ENCODE measurements at regions not wholly inside any gene's neighbourhood (a gene's known extent, or its start where the extent isn't known, plus 50 kb on each side); places are given as distances from the start of the nearest gene placed in this dataset.
"Not testable (repeated sequence)": the region's sequence is repeated elsewhere in the genome, so short reads cannot be mapped to it uniquely, and the experiment has no call there.

DNA sequence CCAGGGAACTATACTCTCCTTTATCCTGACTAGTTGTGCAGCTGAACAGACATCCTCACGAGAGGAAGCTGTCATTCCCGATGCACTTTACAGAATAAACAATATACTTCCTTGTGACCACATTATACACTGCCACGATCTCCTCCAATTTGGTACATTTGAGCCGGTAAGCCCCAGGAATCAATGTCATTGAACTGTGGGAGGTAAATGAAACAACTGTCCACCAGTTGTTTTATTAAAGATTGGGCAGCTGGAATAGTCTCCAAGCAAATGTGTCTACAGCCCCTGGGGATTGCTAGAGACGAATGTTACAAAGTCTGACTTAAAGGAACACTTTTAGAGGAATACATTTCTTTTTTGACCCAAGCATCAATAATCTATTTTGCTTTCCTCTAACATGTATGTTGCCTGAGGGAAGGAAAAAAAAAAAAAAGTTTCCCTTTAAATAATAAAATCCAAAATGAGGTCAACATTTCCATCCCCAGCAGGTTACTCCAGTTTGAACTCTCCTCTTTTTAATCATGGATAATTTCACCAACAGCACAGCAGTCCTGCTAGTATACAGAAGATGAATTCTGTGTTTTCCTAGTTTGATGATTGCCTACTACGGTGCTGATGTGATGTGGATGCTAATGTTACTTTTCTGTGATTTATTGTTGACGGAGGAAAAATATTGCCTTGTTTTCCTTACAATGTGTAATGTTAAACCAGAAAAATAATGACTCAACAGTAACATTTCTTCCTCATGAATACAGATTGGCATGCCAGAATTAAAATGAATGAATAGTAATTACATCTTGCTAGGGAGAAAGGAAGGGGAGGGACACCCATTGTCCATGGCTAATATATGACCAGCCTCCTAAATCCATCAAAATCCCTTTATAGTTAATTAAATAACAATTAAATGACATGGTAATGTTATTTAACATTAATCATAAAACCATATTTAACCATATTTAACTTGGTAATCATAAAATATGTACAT, 360.9 kb downstream of the NEBL start:
- Histone ChIP-seq H2AFZ (ENCODE audit: low read length) (no peak overlapping the region), H4K20me1 (ENCODE audit: insufficient read depth, low read length) (no peaks in the 10 kb centered on the region), H3K9me3 (ENCODE audit: low read length) (no peaks in the 10 kb centered on the region), H3K4me1 (ENCODE audit: insufficient read depth, low read length, poor library complexity, severe bottlenecking) (no peaks in the 10 kb centered on the region), H3K79me2 (ENCODE audit: insufficient read depth, low read depth, low read length) (no peaks in the 10 kb centered on the region), H3K27ac (ENCODE audit: low read depth, low read length, poor library complexity, severe bottlenecking) (no peak overlapping the region), H3K36me3 (ENCODE audit: insufficient read depth, low read length) (no peaks in the 10 kb centered on the region), H3K4me2 (ENCODE audit: low read length) (no peak overlapping the region), H3K9me2 (ENCODE audit: insufficient read depth, low read length) (no peaks in the 10 kb centered on the region), H3K4me3 (ENCODE audit: low read depth, low read length, poor library complexity, severe bottlenecking) (no peak overlapping the region)
- BruUV-seq (replicated peaks), result no TSS peak
- intact Hi-C loops (cut with micrococcal nuclease; ENCODE audit: unreplicated experiment), result no loop called here
- CTCF ChIA-PET (ENCODE audit: unreplicated experiment), result no interaction called here
- no peak for TF ChIP-seq EZH2phosphoT487 (IDR thresholded peaks at IDR 0.05; ENCODE audit: borderline replicate concordance, low read depth, low read length)
- TF ChIP-seq, protein P1, sequence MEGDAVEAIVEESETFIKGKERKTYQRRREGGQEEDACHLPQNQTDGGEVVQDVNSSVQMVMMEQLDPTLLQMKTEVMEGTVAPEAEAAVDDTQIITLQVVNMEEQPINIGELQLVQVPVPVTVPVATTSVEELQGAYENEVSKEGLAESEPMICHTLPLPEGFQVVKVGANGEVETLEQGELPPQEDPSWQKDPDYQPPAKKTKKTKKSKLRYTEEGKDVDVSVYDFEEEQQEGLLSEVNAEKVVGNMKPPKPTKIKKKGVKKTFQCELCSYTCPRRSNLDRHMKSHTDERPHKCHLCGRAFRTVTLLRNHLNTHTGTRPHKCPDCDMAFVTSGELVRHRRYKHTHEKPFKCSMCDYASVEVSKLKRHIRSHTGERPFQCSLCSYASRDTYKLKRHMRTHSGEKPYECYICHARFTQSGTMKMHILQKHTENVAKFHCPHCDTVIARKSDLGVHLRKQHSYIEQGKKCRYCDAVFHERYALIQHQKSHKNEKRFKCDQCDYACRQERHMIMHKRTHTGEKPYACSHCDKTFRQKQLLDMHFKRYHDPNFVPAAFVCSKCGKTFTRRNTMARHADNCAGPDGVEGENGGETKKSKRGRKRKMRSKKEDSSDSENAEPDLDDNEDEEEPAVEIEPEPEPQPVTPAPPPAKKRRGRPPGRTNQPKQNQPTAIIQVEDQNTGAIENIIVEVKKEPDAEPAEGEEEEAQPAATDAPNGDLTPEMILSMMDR (conservative IDR thresholded peaks at IDR 0.05; ENCODE audit: low read length), result no peak
- DNase-seq (ENCODE audit: low spot score), result no peak
- POLR2A ChIA-PET, result no interaction called here

DNA sequence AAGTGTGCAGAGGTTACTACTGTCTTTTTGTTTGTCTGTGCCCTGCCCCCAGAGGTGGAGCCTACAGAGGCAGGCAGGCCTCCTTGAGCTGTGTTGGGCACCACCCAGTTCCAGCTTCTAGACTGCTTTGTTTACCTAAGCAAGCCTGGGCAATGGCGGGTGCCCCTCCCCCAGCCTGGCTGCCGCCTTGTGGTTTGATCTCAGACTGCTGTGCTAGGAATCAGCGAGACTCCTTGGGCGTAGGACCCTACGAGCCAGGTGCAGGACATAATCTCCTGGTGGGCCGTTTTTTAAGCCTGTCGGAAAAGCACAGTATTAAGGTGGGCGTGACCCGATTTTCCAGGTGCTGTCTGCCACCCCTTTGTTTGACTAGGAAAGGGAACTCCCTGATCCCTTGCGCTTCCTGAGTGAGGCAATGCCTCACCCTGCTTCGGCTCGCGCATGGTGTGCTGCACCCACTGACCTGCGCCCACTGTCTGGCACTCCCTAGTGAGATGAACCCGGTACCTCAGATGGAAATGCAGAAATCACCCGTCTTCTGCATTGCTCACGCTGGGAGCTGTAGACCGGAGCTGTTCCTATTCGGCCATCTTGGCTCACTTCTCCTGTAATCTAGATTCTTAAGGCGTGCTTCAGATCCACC, 365.7 kb downstream of the NEBL start:
- H3K4me2 ChIP-seq (ENCODE audit: low read length); H3K79me2 ChIP-seq (ENCODE audit: insufficient read depth, low read depth, low read length); H3K9me3 ChIP-seq (ENCODE audit: low read length); BruUV-seq (replicated peaks); H3K4me1 ChIP-seq (ENCODE audit: insufficient read depth, low read length, poor library complexity, severe bottlenecking); H3K36me3 ChIP-seq (ENCODE audit: insufficient read depth, low read length); H4K20me1 ChIP-seq (ENCODE audit: insufficient read depth, low read length); H3K9me2 ChIP-seq (ENCODE audit: insufficient read depth, low read length); intact Hi-C loops (cut with micrococcal nuclease; ENCODE audit: unreplicated experiment); H3K27ac ChIP-seq (ENCODE audit: low read depth, low read length, poor library complexity, severe bottlenecking); CTCF ChIA-PET (ENCODE audit: unreplicated experiment); H2AFZ ChIP-seq (ENCODE audit: low read length); POLR2A ChIA-PET; H3K4me3 ChIP-seq (ENCODE audit: low read depth, low read length, poor library complexity, severe bottlenecking); DNase-seq (ENCODE audit: low spot score): not testable (repeated sequence)

DNA sequence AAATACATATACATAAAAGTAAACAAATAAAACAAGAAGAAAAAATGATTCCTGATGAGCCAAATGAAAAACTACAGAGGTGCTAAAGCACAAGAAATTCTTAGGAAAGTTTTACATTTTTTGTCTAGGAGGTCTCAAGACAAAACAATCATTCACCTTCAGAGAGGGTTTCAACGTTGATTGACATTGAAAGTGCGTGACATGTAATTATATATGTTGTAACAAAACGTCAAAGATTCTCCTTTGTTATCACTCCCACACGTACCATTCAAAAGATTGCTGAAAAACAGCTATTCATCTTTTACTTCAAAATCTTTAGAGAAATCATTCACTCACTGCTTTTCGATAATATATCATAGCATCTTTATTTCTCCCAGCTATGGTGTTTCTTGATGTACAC, 375.9 kb downstream of the NEBL start:
- Histone ChIP-seq H3K27ac (ENCODE audit: low read depth, low read length, poor library complexity, severe bottlenecking) (no peak overlapping the region), H2AFZ (ENCODE audit: low read length) (no peak overlapping the region), H3K4me2 (ENCODE audit: low read length) (no peak overlapping the region), H3K9me2 (ENCODE audit: insufficient read depth, low read length) (no peaks in the 10 kb centered on the region), H4K20me1 (ENCODE audit: insufficient read depth, low read length) (no peaks in the 10 kb centered on the region), H3K4me1 (ENCODE audit: insufficient read depth, low read length, poor library complexity, severe bottlenecking) (no peaks in the 10 kb centered on the region), H3K4me3 (ENCODE audit: low read depth, low read length, poor library complexity, severe bottlenecking) (no peak overlapping the region), H3K36me3 (ENCODE audit: insufficient read depth, low read length) (no peaks in the 10 kb centered on the region), H3K79me2 (ENCODE audit: insufficient read depth, low read depth, low read length) (no peaks in the 10 kb centered on the region), H3K9me3 (ENCODE audit: low read length) (no peaks in the 10 kb centered on the region)
- BruUV-seq (replicated peaks), result no TSS peak
- CTCF ChIA-PET (ENCODE audit: unreplicated experiment), result no interaction called here
- no peak for TF ChIP-seq EZH2phosphoT487 (IDR thresholded peaks at IDR 0.05; ENCODE audit: borderline replicate concordance, low read depth, low read length)
- TF ChIP-seq, protein P1 (conservative IDR thresholded peaks at IDR 0.05; ENCODE audit: low read length), result no peak
- DNase-seq (ENCODE audit: low spot score), result no peak
- POLR2A ChIA-PET, result interaction anchor here (0.5 kb wide), 1 partner anchor 41 kb away, joined by 3 read pairs; no protein-coding TSS in a partner anchor
- intact Hi-C loops (cut with micrococcal nuclease; ENCODE audit: unreplicated experiment), result no loop called here
